DOHH2 (cell line): ENCODE measurements at regions not wholly inside any gene's neighbourhood (a gene's known extent, or its start where the extent isn't known, plus 50 kb on each side); places are given as distances from the start of the nearest gene placed in this dataset.

Experiments
- CTCF ChIP-seq: fragments of 200-600 bp; sonication (generic); IDR thresholded peaks from one replicate; pipeline ENCODE4 v1.5.1; 2014; ENCODE audit warnings: antibody characterized with exemption, mild to moderate bottlenecking, low read depth, low read length; ENCODE audit not compliant: poor library complexity, severe bottlenecking
- EZH2phosphoT487 ChIP-seq: fragments of 200-600 bp; sonication (generic); IDR thresholded peaks from 2 replicates; pipeline ENCODE4 v1.6.1; 2017; ENCODE audit warnings: borderline replicate concordance, mild to moderate bottlenecking, antibody characterized with exemption, low read length, moderate library complexity, mixed read lengths

GRCh38 chr12:124107351-124107750, 134.3 kb downstream of the ZNF664 start:
- TF ChIP-seq CTCF (no peak), EZH2phosphoT487 (no peak)
